Ishikawa (cell line): ENCODE measurements at regions not wholly inside any gene's neighbourhood (a gene's known extent, or its start where the extent isn't known, plus 50 kb on each side); places are given as distances from the start of the nearest gene placed in this dataset.

Source experiments
- CREB1 ChIP-seq: IDR thresholded peaks from 2 replicates; pipeline ENCODE4 v1.6.1; 2012; ENCODE audit warnings: low read depth
- EP300 ChIP-seq: IDR thresholded peaks from 2 replicates; pipeline ENCODE4 v1.6.1; 2012; ENCODE audit warnings: borderline replicate concordance
- FOXM1 ChIP-seq: IDR thresholded peaks from 2 replicates; pipeline ENCODE4 v1.6.1; 2012; ENCODE audit warnings: low read depth, borderline replicate concordance
- MAX ChIP-seq: IDR thresholded peaks from 2 replicates; pipeline ENCODE4 v1.6.1; 2012
- NFIC ChIP-seq: IDR thresholded peaks from 2 replicates; pipeline ENCODE4 v1.6.1; 2012
- RAD21 ChIP-seq: IDR thresholded peaks from 2 replicates; pipeline ENCODE4 v1.6.1; 2012; ENCODE audit warnings: low read depth
- REST ChIP-seq: IDR thresholded peaks from 2 replicates; pipeline ENCODE4 v1.6.1; 2012; ENCODE audit warnings: low read depth, mild to moderate bottlenecking
- TAF1 ChIP-seq: IDR thresholded peaks from 2 replicates; pipeline ENCODE4 v1.6.1; 2012; ENCODE audit warnings: low read depth, mild to moderate bottlenecking
- TCF12 ChIP-seq: IDR thresholded peaks from 2 replicates; pipeline ENCODE4 v1.6.1; 2012; ENCODE audit warnings: low read depth
- TEAD4 ChIP-seq: IDR thresholded peaks from 2 replicates; pipeline ENCODE4 v1.6.1; 2012
- ZBTB7A ChIP-seq: IDR thresholded peaks from 2 replicates; pipeline ENCODE4 v1.6.1; 2012; ENCODE audit warnings: low read depth

GRCh38 chr14:61611880-61612630, 83.3 kb upstream of the HIF1A start:
- TF ChIP-seq EP300 (no peak), FOXM1 (no peak), REST (no peak), MAX (no peak), CREB1 (no peak), TEAD4 (no peak), TAF1 (no peak), RAD21 (no peak), ZBTB7A (no peak), TCF12 (no peak), NFIC (no peak)
